Body of pancreas (tissue), 4 donors: ENCODE measurements at regions not wholly inside any gene's neighbourhood (a gene's known extent, or its start where the extent isn't known, plus 50 kb on each side); places are given as distances from the start of the nearest gene placed in this dataset.

ENCODE experiments used
- ATAC-seq: fragments of 150-250 bp; one replicate; pipeline ENCODE4 v1.9.1; 2016
- DNase-seq, 4 donors: peaks; one replicate each; pipeline ENCODE4 v3.0.0-alpha.2; 2019
- H3K27ac ChIP-seq, 4 donors: fragments of 200-600 bp; sonication (generic); 1 replicate in 3 of 4; 2 replicates in 1 of 4; pipeline versions ENCODE4 v1.5.1 to v1.6.1; 2016 to 2019; ENCODE audit warnings: mild to moderate bottlenecking in 1 of 4, mixed read lengths in 1 of 4, moderate library complexity in 1 of 4
- H3K27me3 ChIP-seq, 2 donors: fragments of 200-600 bp; sonication (generic); one replicate each; pipeline ENCODE4 v1.6.0; 2016; ENCODE audit warnings: mild to moderate bottlenecking in 1 of 2
- H3K36me3 ChIP-seq, 2 donors: fragments of 200-600 bp; sonication (generic); replicated peaks in 1 of 2; 2 replicates each; pipeline ENCODE4 v1.5.1; 2016; ENCODE audit warnings: low read depth in 2 of 2; ENCODE audit not compliant: insufficient read depth in 1 of 2
- H3K4me1 ChIP-seq: fragments of 200-600 bp; sonication (generic); one replicate; pipeline ENCODE4 v1.6.0; 2016
- H3K4me3 ChIP-seq, 2 donors: fragments of 200-600 bp; sonication (generic); 1 replicate in 1 of 2; 2 replicates in 1 of 2; pipeline ENCODE4 v1.5.1; 2016 to 2019
- H3K9me3 ChIP-seq, 3 donors: fragments of 200-600 bp; sonication (generic); 1 replicate in 2 of 3; 2 replicates in 1 of 3; pipeline ENCODE4 v1.5.1; 2016
- CTCF ChIP-seq, 7 experiments: fragments of 450-650 bp in 4 of 7; fragments of 200-600 bp in 3 of 7; sonication (generic) in 3 of 7; IDR thresholded peaks; one replicate each; pipeline ENCODE4 v1.5.1; 2016 to 2019; ENCODE audit warnings: antibody characterized with exemption in 7 of 7
- POLR2A ChIP-seq, 3 donors: fragments of 450-650 bp; IDR thresholded peaks; one replicate each; pipeline ENCODE4 v1.6.1; 2016; ENCODE audit warnings: antibody characterized with exemption in 3 of 3, mild to moderate bottlenecking in 2 of 3
- WGBS, 2 donors: methylation state at CpG; one replicate each; pipeline ENCODE4 v1.1.5; 2017; 5-methylcytosine and 5-hydroxymethylcytosine counted together
- intact Hi-C: fragments of 100-400 bp; cut with DNase I; formaldehyde crosslinking; loops from one replicate; pipeline ENCODE4 v1.15.1; 2023

DNA sequence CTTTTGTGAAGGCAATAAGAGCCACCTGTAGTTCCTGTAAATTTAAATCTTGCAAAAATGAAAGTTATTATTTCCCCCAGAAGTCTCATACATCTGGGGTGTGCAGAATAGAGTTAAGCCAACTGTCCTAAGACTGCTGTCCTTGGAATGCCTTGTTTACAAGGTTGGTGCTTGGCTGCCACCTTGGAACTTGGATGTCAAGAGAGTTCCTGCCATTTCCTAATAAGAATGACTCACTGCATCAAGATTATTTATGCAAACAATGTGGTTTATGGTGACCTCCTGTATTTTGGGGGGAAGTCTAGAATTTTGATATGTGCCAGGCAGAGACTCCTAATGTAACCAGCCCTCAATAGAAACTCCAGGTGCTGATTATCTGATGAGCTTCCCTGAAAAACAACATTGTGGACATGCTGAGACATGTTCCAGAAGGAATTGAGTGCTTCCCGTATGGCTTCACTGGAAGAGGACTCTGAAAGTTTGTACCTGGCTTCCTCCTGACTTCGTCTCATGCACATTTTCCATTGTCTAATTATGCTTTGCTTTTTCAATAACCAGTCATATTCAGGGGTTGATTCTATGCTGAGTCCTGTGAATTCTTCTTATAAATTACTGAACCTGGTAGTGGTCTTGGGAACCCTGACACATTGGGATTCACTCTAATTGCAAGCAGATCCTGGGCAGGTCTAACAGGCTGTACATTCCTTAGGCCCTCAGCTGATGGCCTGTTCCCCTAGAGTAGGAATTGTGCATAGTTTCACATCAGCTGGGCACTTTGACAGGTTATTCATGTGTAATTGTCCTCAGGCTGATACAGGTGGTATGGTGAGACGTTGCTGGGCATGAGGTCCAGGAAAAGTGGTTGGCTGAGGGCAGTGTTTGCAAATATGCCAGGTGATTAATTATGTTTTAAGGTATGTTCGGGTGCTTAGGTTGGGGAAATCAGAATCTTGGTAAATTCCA lies 1370.7 kb upstream of the TMEM132C start:
- Histone ChIP-seq H3K4me3 (no peak overlapping the region), H3K36me3 (no peaks in the 10 kb centered on the region), H3K27me3 (no peaks in the 10 kb centered on the region)

GRCh38 chr12:126897102-126897501 lies 1369.9 kb upstream of the TMEM132C start:
- no peaks in the 10 kb centered on the region for H3K27me3 ChIP-seq

More for the DNA sequence above, 1370.7 kb upstream of the TMEM132C start:
- peak in 1 of 4 donors; percentile 23 for DNase-seq
- Histone ChIP-seq H3K4me1 (no peaks in the 10 kb centered on the region), H3K9me3 (no peaks in the 10 kb centered on the region), H3K27ac (no peak overlapping the region)
- ATAC-seq: no peak
- TF ChIP-seq POLR2A (IDR thresholded peaks at IDR 0.05) (no peak), CTCF (IDR thresholded peaks at IDR 0.05) (no peak)
- 60 to 62% methylated on average over 4 of the region's 4 CpGs for WGBS, 2 donors
- intact Hi-C loops: no loop called here

GRCh38 chr12:126897778-126898177 lies 1369.2 kb upstream of the TMEM132C start:
- Histone ChIP-seq H3K9me3 (no peaks in the 10 kb centered on the region), H3K27me3 (no peaks in the 10 kb centered on the region), H3K27ac (no peak overlapping the region), H3K4me3 (no peak overlapping the region), H3K4me1 (no peaks in the 10 kb centered on the region), H3K36me3 (no peaks in the 10 kb centered on the region)
- no peak for DNase-seq
- TF ChIP-seq POLR2A (IDR thresholded peaks at IDR 0.05): no peak
- no peak for TF ChIP-seq CTCF (IDR thresholded peaks at IDR 0.05)
- intact Hi-C loops: no loop called here
- no peak for ATAC-seq
- WGBS, 2 donors: 79 to 81% methylated on average over 5 of the region's 5 CpGs

More at GRCh38 chr12:126897102-126897501, 1369.9 kb upstream of the TMEM132C start:
- H3K27ac ChIP-seq: no peak overlapping the region
- DNase-seq: no peak
- ATAC-seq: no peak
- no peak overlapping the region for H3K4me3 ChIP-seq
- no peaks in the 10 kb centered on the region for H3K36me3 ChIP-seq
- H3K4me1 ChIP-seq: no peaks in the 10 kb centered on the region
- intact Hi-C loops: no loop called here
- TF ChIP-seq POLR2A (IDR thresholded peaks at IDR 0.05) (no peak), CTCF (IDR thresholded peaks at IDR 0.05) (no peak)
- 60 to 63% methylated on average over 1 of the region's 1 CpG for WGBS, 2 donors
- H3K9me3 ChIP-seq: no peaks in the 10 kb centered on the region

- 69 to 73% methylated on average over 4 of the region's 4 CpGs for WGBS, 2 donors
These were observed 1368.4 kb upstream of the TMEM132C start for GRCh38 chr12:126898562-126898961.

More at GRCh38 chr12:126898562-126898961, 1368.4 kb upstream of the TMEM132C start:
- no peaks in the 10 kb centered on the region for H3K27me3 ChIP-seq
- no peaks in the 10 kb centered on the region for H3K9me3 ChIP-seq
- ATAC-seq (no peak), DNase-seq (no peak)
- no peaks in the 10 kb centered on the region for H3K4me1 ChIP-seq
- TF ChIP-seq CTCF (IDR thresholded peaks at IDR 0.05) (no peak), POLR2A (IDR thresholded peaks at IDR 0.05) (no peak)
- H3K36me3 ChIP-seq: no peaks in the 10 kb centered on the region
- H3K27ac ChIP-seq: no peak overlapping the region
- intact Hi-C loops: no loop called here
- H3K4me3 ChIP-seq: no peak overlapping the region
